H9 (cell line): ENCODE measurements at regions not wholly inside any gene's neighbourhood (a gene's known extent, or its start where the extent isn't known, plus 50 kb on each side); places are given as distances from the start of the nearest gene placed in this dataset.

Source experiments
- DNase-seq: peaks from one replicate; pipeline ENCODE4 v3.0.0-alpha.2; 2017
- H2AFZ ChIP-seq: one replicate; pipeline ENCODE4 v1.6.1; 2013; ENCODE audit warnings: mild to moderate bottlenecking, low read length, control low read depth, moderate library complexity
- H2AK5ac ChIP-seq: 2 replicates; pipeline ENCODE4 v1.6.1; 2013; ENCODE audit warnings: low read length, control low read depth, mixed read lengths; ENCODE audit not compliant: insufficient read length
- H2BK120ac ChIP-seq: one replicate; pipeline ENCODE4 v1.6.1; 2013; ENCODE audit warnings: low read depth, mild to moderate bottlenecking, low read length, control low read depth, inconsistent platforms; ENCODE audit not compliant: poor library complexity, severe bottlenecking
- H2BK12ac ChIP-seq: 2 replicates; pipeline ENCODE4 v1.6.1; 2013; ENCODE audit warnings: low read length, control low read depth, mixed read lengths, low read depth; ENCODE audit not compliant: insufficient read length
- H2BK15ac ChIP-seq: 2 replicates; pipeline ENCODE4 v1.6.1; 2013; ENCODE audit warnings: low read depth, low read length, control low read depth
- H2BK20ac ChIP-seq: one replicate; pipeline ENCODE4 v1.6.1; 2013; ENCODE audit warnings: low read depth, mild to moderate bottlenecking, low read length, control low read depth, inconsistent platforms; ENCODE audit not compliant: poor library complexity, severe bottlenecking
- H2BK5ac ChIP-seq: 2 replicates; pipeline ENCODE4 v1.6.1; 2013; ENCODE audit warnings: low read length, control low read depth, mixed read lengths; ENCODE audit not compliant: insufficient read length
- H3K14ac ChIP-seq: 2 replicates; pipeline ENCODE4 v1.6.1; 2013; ENCODE audit warnings: low read length, control low read depth; ENCODE audit not compliant: insufficient read depth
- H3K18ac ChIP-seq: 2 replicates; pipeline ENCODE4 v1.6.1; 2013; ENCODE audit warnings: low read depth, mild to moderate bottlenecking, mixed read lengths, low read length, control low read depth; ENCODE audit not compliant: insufficient read length
- H3K23ac ChIP-seq: 2 replicates; pipeline ENCODE4 v1.6.1; 2013; ENCODE audit warnings: low read length, control low read depth, mixed read lengths, low read depth; ENCODE audit not compliant: insufficient read length
- H3K23me2 ChIP-seq: 2 replicates; pipeline ENCODE4 v1.6.1; 2013; ENCODE audit warnings: low read depth, mild to moderate bottlenecking, mixed read lengths, low read length, control low read depth; ENCODE audit not compliant: insufficient read length, poor library complexity, severe bottlenecking
- H3K27ac ChIP-seq: 2 replicates; pipeline ENCODE4 v1.5.1; 2013; ENCODE audit warnings: low read length, control low read depth, mixed read lengths, low read depth; ENCODE audit not compliant: insufficient read length
- H3K27me3 ChIP-seq: 2 replicates; pipeline ENCODE4 v1.6.1; 2013; ENCODE audit warnings: low read length, control low read depth, inconsistent platforms; ENCODE audit not compliant: insufficient read depth
- H3K4ac ChIP-seq: 2 replicates; pipeline ENCODE4 v1.6.1; 2013; ENCODE audit warnings: low read depth, mild to moderate bottlenecking, control low read depth, inconsistent platforms, low read length, moderate library complexity
- H3K4me1 ChIP-seq: 2 replicates; pipeline ENCODE4 v1.6.1; 2013; ENCODE audit warnings: low read length, control low read depth, inconsistent platforms; ENCODE audit not compliant: insufficient read depth
- H3K4me2 ChIP-seq: 2 replicates; pipeline ENCODE4 v1.6.1; 2013; ENCODE audit warnings: low read length, control low read depth, mixed read lengths; ENCODE audit not compliant: insufficient read length, insufficient read depth
- H3K56ac ChIP-seq: 2 replicates; pipeline ENCODE4 v1.6.1; 2013; ENCODE audit warnings: low read depth, mild to moderate bottlenecking, mixed read lengths, low read length, control low read depth; ENCODE audit not compliant: insufficient read length
- H3K79me1 ChIP-seq: 2 replicates; pipeline ENCODE4 v1.6.1; 2013; ENCODE audit warnings: low read depth, mild to moderate bottlenecking, moderate library complexity, low read length, control low read depth, inconsistent platforms; ENCODE audit not compliant: insufficient read depth, poor library complexity, severe bottlenecking
- H3K79me2 ChIP-seq: 2 replicates; pipeline ENCODE4 v1.6.1; 2013; ENCODE audit warnings: low read length, control low read depth, inconsistent platforms; ENCODE audit not compliant: insufficient read depth
- H3K9ac ChIP-seq: 2 replicates; pipeline ENCODE4 v1.6.1; 2013; ENCODE audit warnings: low read length, control low read depth, mixed read lengths; ENCODE audit not compliant: insufficient read length; ENCODE audit errors: extremely low read depth
- H3K9me3 ChIP-seq: one replicate; pipeline ENCODE4 v1.6.1; 2013; ENCODE audit warnings: low read depth, low read length, inconsistent platforms; ENCODE audit not compliant: control insufficient read depth
- H3T11ph ChIP-seq: one replicate; pipeline ENCODE4 v1.6.1; 2013; ENCODE audit warnings: mild to moderate bottlenecking, low read length, control low read depth, inconsistent platforms
- H4K20me1 ChIP-seq: one replicate; pipeline ENCODE4 v1.6.1; 2013; ENCODE audit not compliant: control insufficient read depth, insufficient read length, insufficient read depth
- H4K5ac ChIP-seq: 2 replicates; pipeline ENCODE4 v1.6.1; 2013; ENCODE audit warnings: low read depth, mild to moderate bottlenecking, mixed read lengths, low read length, control low read depth; ENCODE audit not compliant: insufficient read length
- H4K8ac ChIP-seq: replicated peaks from 2 replicates; pipeline ENCODE4 v1.6.1; 2013; ENCODE audit warnings: low read length, control low read depth, mixed read lengths, low read depth; ENCODE audit not compliant: insufficient read length
- H4K91ac ChIP-seq: 2 replicates; pipeline ENCODE4 v1.6.1; 2013; ENCODE audit warnings: low read depth, mild to moderate bottlenecking, moderate library complexity, mixed read lengths, low read length, control low read depth; ENCODE audit not compliant: insufficient read length
- H3K27ac Mint-ChIP-seq, 3 experiments: 2 replicates in 2 of 3; 3 replicates in 1 of 3; pipeline ENCODE4 v1.8.0; 2020 to 2021; ENCODE audit warnings: mixed read lengths in 3 of 3, mild to moderate bottlenecking in 1 of 3, moderate library complexity in 1 of 3
- H3K27me3 Mint-ChIP-seq: 2 replicates; pipeline ENCODE4 v1.8.0; 2021; ENCODE audit warnings: low read depth, mild to moderate bottlenecking, moderate library complexity, mixed read lengths
- H3K36me3 Mint-ChIP-seq, 3 experiments: 2 replicates in 2 of 3; 3 replicates in 1 of 3; pipeline ENCODE4 v1.8.0; 2020 to 2021; ENCODE audit warnings: low read depth in 3 of 3, mixed read lengths in 3 of 3; ENCODE audit not compliant: insufficient read depth in 1 of 3
- H3K4me1 Mint-ChIP-seq, 2 experiments: 2 replicates each; pipeline ENCODE4 v1.8.0; 2020; ENCODE audit warnings: mixed read lengths in 2 of 2
- H3K4me3 Mint-ChIP-seq, 2 experiments: 2 replicates in 1 of 2; 3 replicates in 1 of 2; pipeline ENCODE4 v1.8.0; 2020 to 2021; ENCODE audit warnings: mild to moderate bottlenecking in 2 of 2, mixed read lengths in 2 of 2, moderate library complexity in 1 of 2
- H3K9me3 Mint-ChIP-seq, 2 experiments: 2 replicates in 1 of 2; 3 replicates in 1 of 2; pipeline ENCODE4 v1.8.0; 2020; ENCODE audit warnings: mild to moderate bottlenecking in 2 of 2, mixed read lengths in 2 of 2, moderate library complexity in 1 of 2
- WGBS: extraction: QIAGEN DNeasy Blood & Tissue Kit; methylation state at CpG from one replicate; pipeline ENCODE4 v1.1.7; 2013; ENCODE audit warnings: missing lambda C conversion rate, low lambda C conversion rate, mixed read lengths; ENCODE audit not compliant: insufficient read length; ENCODE audit errors: extremely low coverage; 5-methylcytosine and 5-hydroxymethylcytosine counted together
- TF ChIP-seq, protein P1 (sequence below): fragments of 200-600 bp; sonication (generic); conservative IDR thresholded peaks from 3 replicates; pipeline ENCODE4 v1.8.0; 2021; ENCODE audit warnings: antibody characterized with exemption, mild to moderate bottlenecking

DNA sequence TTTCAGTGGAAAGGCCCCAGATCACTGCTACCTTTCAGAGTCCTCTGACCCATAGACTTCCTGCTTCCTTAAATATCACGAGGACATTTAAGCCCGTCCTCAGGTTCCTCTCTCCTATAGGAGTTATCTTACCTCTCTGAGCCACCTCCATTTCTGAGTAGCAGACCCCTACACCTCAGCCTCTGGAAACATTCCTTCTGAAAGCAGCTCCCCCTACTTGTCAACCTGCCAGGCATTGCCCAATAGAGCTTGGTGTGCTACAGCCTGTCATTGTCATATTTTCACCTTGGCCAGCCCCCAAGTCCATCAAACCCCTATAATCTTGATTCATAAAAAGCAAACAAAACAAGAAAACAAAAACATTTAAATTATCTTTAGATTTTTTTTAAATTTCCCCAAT is 717.9 kb upstream of the SLC8A1 start:
- Histone ChIP-seq H3K23me2 (no peaks in the 10 kb centered on the region), H4K8ac (no peak overlapping the region), H2BK5ac (no peak overlapping the region), H3K4ac (no peak overlapping the region), H3K4me2 (no peak overlapping the region), H3T11ph (no peak overlapping the region), H3K4me1 (peaks cover 4% of the 10 kb centered on the region; the same call in 1 of the 2 replicates), H2AK5ac (no peak overlapping the region), H2BK120ac (no peak overlapping the region), H4K91ac (no peak overlapping the region), H2AFZ (no peak overlapping the region), H3K9ac (no peak overlapping the region), H2BK12ac (no peak overlapping the region), H3K27ac (no peak overlapping the region), H3K14ac (no peak overlapping the region), H2BK20ac (no peak overlapping the region), H3K9me3 (no peaks in the 10 kb centered on the region), H2BK15ac (no peak overlapping the region), H3K23ac (no peak overlapping the region), H3K27me3 (no peaks in the 10 kb centered on the region), H3K79me2 (no peaks in the 10 kb centered on the region), H3K18ac (no peak overlapping the region), H3K56ac (no peak overlapping the region), H4K20me1 (no peaks in the 10 kb centered on the region), H3K79me1 (no peaks in the 10 kb centered on the region), H4K5ac (no peak overlapping the region)
- no CpG with 5 or more reads among the region's 2 CpGs for WGBS
- Mint-ChIP-seq H3K9me3 (no peaks in the 10 kb centered on the region), H3K4me3 (no peak overlapping the region), H3K27ac (no peak overlapping the region), H3K27me3 (no peaks in the 10 kb centered on the region), H3K36me3 (no peaks in the 10 kb centered on the region), H3K4me1 (peaks cover 8 to 12% of the 10 kb centered on the region in 2 experiments)
- TF ChIP-seq, protein P1, sequence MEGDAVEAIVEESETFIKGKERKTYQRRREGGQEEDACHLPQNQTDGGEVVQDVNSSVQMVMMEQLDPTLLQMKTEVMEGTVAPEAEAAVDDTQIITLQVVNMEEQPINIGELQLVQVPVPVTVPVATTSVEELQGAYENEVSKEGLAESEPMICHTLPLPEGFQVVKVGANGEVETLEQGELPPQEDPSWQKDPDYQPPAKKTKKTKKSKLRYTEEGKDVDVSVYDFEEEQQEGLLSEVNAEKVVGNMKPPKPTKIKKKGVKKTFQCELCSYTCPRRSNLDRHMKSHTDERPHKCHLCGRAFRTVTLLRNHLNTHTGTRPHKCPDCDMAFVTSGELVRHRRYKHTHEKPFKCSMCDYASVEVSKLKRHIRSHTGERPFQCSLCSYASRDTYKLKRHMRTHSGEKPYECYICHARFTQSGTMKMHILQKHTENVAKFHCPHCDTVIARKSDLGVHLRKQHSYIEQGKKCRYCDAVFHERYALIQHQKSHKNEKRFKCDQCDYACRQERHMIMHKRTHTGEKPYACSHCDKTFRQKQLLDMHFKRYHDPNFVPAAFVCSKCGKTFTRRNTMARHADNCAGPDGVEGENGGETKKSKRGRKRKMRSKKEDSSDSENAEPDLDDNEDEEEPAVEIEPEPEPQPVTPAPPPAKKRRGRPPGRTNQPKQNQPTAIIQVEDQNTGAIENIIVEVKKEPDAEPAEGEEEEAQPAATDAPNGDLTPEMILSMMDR: peak; percentile 44; the same call in 2 of the 3 replicates
- peak; percentile 30 for DNase-seq
